A673 (cell line): ENCODE measurements at regions not wholly inside any gene's neighbourhood (a gene's known extent, or its start where the extent isn't known, plus 50 kb on each side); places are given as distances from the start of the nearest gene placed in this dataset.

ENCODE experiments used
- BruUV-seq: library from RNA; stranded (reverse); fragments of 400-500 nt; replicated peaks from 2 replicates; lab custom pipeline; 2021; lab: Mats Ljungman, UMichigan
- CTCF ChIA-PET: fragments of 300-600 bp; sonication (Branson Sonifier 250); formaldehyde crosslinking; loops from one replicate; lab custom pipeline; 2022; ENCODE audit warnings: antibody characterized with exemption; lab: Charles Lee
- POLR2A ChIA-PET: fragments of 300-600 bp; sonication (Branson Sonifier 250); formaldehyde crosslinking; loops from one replicate; lab custom pipeline; 2022; ENCODE audit warnings: antibody characterized with exemption; ENCODE audit not compliant: low non-redundant PET; lab: Charles Lee
- DNase-seq: peaks from one replicate; pipeline ENCODE4 v3.0.0-alpha.2; 2015; ENCODE audit warnings: low spot score
- H3K27ac ChIP-seq: fragments of 200-600 bp; sonication (generic); 2 replicates; pipeline ENCODE4 v1.5.1; 2016; ENCODE audit warnings: mixed run types, low read depth, mild to moderate bottlenecking, mixed read lengths, antibody characterized with exemption, low read length; ENCODE audit not compliant: poor library complexity, severe bottlenecking
- H3K27me3 ChIP-seq: fragments of 200-600 bp; sonication (generic); replicated peaks from 2 replicates; pipeline ENCODE4 v1.6.1; 2017; ENCODE audit warnings: mixed run types, low read depth, mild to moderate bottlenecking, mixed read lengths, antibody characterized with exemption, low read length; ENCODE audit not compliant: insufficient read depth, poor library complexity
- H3K36me3 ChIP-seq: fragments of 200-600 bp; sonication (generic); 2 replicates; pipeline ENCODE4 v1.6.1; 2016; ENCODE audit warnings: mixed run types, mild to moderate bottlenecking, mixed read lengths, antibody characterized with exemption, low read length; ENCODE audit not compliant: insufficient read depth, poor library complexity, severe bottlenecking
- H3K4me1 ChIP-seq: fragments of 200-600 bp; sonication (generic); 2 replicates; pipeline ENCODE4 v1.6.1; 2017; ENCODE audit warnings: mixed run types, mild to moderate bottlenecking, mixed read lengths, antibody characterized with exemption, low read length; ENCODE audit not compliant: insufficient read depth, poor library complexity, severe bottlenecking
- H3K4me3 ChIP-seq: fragments of 200-600 bp; sonication (generic); 2 replicates; pipeline ENCODE4 v1.5.1; 2016; ENCODE audit warnings: low read depth, mixed run types, mild to moderate bottlenecking, mixed read lengths, low read length; ENCODE audit not compliant: poor library complexity, severe bottlenecking
- H3K9me3 ChIP-seq: fragments of 200-600 bp; sonication (generic); 2 replicates; pipeline ENCODE4 v1.6.1; 2016; ENCODE audit warnings: mixed run types, low read depth, mild to moderate bottlenecking, mixed read lengths, antibody characterized with exemption, low read length; ENCODE audit not compliant: poor library complexity, severe bottlenecking
- EZH2 ChIP-seq: fragments of 200-600 bp; sonication (generic); IDR thresholded peaks from 2 replicates; pipeline ENCODE4 v1.6.1; 2017; ENCODE audit warnings: borderline replicate concordance, low read depth, mild to moderate bottlenecking, mixed read lengths, antibody characterized with exemption, low read length; ENCODE audit not compliant: poor library complexity, severe bottlenecking
- intact Hi-C: fragments of 100-400 bp; cut with micrococcal nuclease; formaldehyde crosslinking; loops from one replicate; pipeline ENCODE4 v1.10.0; 2022; ENCODE audit not compliant: unreplicated experiment
- TF ChIP-seq, protein P1 (sequence below): fragments of 300-800, 200-600 bp; sonication (generic); conservative IDR thresholded peaks from 2 replicates; pipeline ENCODE4 v1.5.1; 2017; ENCODE audit warnings: low read depth, mild to moderate bottlenecking, antibody characterized with exemption, low read length, moderate library complexity, mixed read lengths

DNA sequence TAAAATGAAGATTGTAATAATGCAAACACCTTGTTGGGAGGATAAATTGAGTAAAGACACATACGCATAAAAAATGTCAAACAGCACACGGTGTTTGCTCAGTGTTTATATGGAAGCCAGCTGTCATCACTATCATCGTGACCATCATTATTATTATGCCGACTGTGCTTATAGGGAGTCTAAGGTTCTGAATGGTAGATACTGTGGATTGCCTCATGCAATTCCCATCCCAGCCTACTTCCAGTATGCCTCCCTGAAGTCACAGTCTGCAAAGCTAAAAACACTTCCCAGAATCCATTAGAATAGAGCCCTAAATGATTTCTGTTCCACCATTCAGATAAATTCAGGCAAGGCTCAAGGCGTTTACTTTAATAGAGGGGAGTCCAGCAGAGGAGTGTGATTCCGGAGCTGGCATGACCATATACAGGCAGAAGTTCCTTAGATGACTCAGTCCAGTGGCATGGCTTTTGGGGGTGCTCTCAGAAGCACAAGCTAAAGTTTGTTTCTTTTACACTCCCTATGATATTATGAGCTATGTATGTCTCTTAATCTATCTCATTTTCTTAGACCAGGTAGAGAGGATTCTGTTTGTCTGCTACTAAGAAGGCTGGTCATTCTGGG, 148.7 kb downstream of the MEX3B start:
- CTCF ChIA-PET: no interaction called here
- intact Hi-C loops: no loop called here
- no TSS peak for BruUV-seq
- TF ChIP-seq EZH2: no peak
- TF ChIP-seq, protein P1, sequence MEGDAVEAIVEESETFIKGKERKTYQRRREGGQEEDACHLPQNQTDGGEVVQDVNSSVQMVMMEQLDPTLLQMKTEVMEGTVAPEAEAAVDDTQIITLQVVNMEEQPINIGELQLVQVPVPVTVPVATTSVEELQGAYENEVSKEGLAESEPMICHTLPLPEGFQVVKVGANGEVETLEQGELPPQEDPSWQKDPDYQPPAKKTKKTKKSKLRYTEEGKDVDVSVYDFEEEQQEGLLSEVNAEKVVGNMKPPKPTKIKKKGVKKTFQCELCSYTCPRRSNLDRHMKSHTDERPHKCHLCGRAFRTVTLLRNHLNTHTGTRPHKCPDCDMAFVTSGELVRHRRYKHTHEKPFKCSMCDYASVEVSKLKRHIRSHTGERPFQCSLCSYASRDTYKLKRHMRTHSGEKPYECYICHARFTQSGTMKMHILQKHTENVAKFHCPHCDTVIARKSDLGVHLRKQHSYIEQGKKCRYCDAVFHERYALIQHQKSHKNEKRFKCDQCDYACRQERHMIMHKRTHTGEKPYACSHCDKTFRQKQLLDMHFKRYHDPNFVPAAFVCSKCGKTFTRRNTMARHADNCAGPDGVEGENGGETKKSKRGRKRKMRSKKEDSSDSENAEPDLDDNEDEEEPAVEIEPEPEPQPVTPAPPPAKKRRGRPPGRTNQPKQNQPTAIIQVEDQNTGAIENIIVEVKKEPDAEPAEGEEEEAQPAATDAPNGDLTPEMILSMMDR: no peak
- Histone ChIP-seq H3K27me3 (no peaks in the 10 kb centered on the region), H3K9me3 (no peaks in the 10 kb centered on the region), H3K4me3 (no peak overlapping the region), H3K27ac (no peak overlapping the region), H3K36me3 (no peaks in the 10 kb centered on the region), H3K4me1 (no peaks in the 10 kb centered on the region)
- DNase-seq: no peak
- POLR2A ChIA-PET: no interaction called here

DNA sequence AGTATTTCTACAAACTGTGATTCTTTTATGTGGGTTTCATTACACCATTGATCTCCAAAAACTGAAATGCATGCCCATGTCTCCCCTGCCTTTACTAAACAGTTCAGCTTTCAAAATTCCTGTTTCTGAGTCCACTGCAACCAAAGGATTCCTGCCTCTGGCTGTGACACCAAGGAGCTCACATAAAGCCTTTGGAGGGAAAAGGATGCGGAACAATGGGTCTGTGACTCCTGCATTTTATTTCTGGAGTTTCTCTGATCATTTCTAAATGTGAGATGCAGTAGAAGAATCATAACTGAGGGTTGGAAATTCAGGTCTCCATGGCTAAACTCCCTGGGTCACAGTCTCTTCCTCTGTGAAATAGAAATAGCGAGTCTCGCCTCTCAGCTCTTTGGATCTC, 149.5 kb downstream of the MEX3B start:
- Histone ChIP-seq H3K36me3 (no peaks in the 10 kb centered on the region), H3K4me1 (no peaks in the 10 kb centered on the region), H3K27me3 (no peaks in the 10 kb centered on the region), H3K27ac (no peak overlapping the region), H3K4me3 (no peak overlapping the region), H3K9me3 (no peaks in the 10 kb centered on the region)
- ChIA-PET POLR2A (no interaction called here), CTCF (no interaction called here)
- intact Hi-C loops: no loop called here
- BruUV-seq: no TSS peak
- DNase-seq: no peak
- TF ChIP-seq, protein P1: no peak
- TF ChIP-seq EZH2: no peak

DNA sequence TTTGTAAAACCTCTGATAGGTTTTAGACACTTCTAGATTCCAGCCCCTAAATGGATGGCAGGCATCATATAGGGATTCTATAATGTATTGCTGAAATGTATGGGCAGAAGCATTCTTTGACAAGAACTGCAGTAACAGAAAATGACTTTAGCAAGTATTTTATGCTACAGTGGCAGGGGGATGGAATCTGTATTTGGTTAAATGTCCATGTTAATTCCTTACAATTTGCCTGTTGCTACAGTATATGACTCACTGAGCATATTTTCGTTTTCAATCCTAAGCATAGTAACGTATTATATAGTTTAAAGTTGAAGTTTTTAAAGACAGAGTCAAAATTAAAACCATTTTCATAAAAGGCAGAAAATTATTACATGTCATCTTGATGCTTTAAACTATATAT, 150.1 kb downstream of the MEX3B start:
- no peak overlapping the region for H3K27ac ChIP-seq
- H3K9me3 ChIP-seq: no peaks in the 10 kb centered on the region
- no TSS peak for BruUV-seq
- no peaks in the 10 kb centered on the region for H3K27me3 ChIP-seq
- intact Hi-C loops: no loop called here
- no peak for DNase-seq
- H3K36me3 ChIP-seq: no peaks in the 10 kb centered on the region
- no peaks in the 10 kb centered on the region for H3K4me1 ChIP-seq
- H3K4me3 ChIP-seq: no peak overlapping the region
- ChIA-PET CTCF (no interaction called here), POLR2A (no interaction called here)
- TF ChIP-seq, protein P1: no peak
- TF ChIP-seq EZH2: no peak
